DMS153 treated with DMSO at 0.1 percent for 48 hours (cell line): ENCODE measurements at regions not wholly inside any gene's neighbourhood (a gene's known extent, or its start where the extent isn't known, plus 50 kb on each side); places are given as distances from the start of the nearest gene placed in this dataset.
"Not testable (repeated sequence)": the region's sequence is repeated elsewhere in the genome, so short reads cannot be mapped to it uniquely, and the experiment has no call there.

Source experiments
- DNase-seq: peaks from one replicate; lab custom pipeline; 2025; ENCODE audit not compliant: unreplicated experiment; lab: John Stamatoyannopoulos, UW

DNA sequence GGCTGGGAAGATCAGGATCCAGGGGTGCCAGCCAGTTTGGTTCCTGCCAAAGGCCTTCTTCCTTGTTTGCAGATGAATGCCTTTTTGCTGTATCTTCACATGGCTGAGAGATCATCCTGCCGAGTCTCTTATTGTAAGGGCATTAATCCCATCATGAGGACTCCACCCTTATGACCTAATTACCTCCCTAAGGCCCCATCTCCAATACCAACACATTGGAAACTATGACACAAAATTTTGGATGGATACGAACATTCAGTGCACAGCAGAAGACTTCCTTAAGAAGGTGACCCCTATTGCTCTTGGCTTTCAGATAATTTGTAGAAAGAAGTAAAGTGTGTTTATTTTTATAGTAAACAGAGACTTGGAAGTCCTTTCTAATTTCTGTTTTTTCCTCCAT is 1164.7 kb upstream of the CDH8 start:
- DNase-seq: no peak

DNA sequence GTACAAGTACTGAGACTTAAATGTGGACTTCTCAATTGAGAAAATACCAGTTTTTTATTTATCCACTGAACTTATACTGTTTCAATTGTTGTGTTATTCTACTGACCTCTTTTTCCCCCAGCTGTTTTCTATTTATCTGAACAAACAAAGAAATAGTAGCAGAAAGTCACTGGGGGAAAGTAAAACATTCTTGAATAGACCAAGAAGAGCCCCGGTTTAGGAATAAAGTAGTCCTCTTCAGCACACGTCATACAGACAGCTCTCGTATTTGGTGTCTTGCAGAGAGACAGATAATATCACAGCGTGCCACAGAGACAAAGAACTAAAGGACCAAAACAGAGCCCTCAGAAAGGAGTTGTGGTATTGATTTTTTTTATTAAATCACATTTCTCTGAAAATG is 1159.1 kb upstream of the CDH8 start:
- DNase-seq: no peak

DNA sequence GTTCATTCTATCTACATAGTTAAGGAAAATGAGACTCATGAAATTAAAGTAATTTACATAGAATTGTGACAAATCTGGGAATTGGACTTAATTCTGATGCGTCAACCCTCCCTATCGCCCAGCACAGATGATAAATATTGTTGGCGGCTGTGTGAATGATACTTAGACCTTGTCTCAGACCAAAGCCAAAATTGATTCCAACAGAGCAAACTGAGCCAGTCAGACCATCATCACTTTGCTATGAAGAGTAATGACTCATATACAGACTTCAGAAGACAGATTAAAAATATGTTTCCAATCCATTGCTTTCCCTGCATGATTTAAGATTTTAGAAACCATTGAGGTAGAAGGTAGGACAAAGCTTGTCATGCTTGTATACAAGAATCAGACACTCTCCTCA is 1156.7 kb upstream of the CDH8 start:
- no peak for DNase-seq

- DNase-seq: no peak
These were observed 1152.0 kb upstream of the CDH8 start for GRCh38 chr16:63188086-63188771.

DNA sequence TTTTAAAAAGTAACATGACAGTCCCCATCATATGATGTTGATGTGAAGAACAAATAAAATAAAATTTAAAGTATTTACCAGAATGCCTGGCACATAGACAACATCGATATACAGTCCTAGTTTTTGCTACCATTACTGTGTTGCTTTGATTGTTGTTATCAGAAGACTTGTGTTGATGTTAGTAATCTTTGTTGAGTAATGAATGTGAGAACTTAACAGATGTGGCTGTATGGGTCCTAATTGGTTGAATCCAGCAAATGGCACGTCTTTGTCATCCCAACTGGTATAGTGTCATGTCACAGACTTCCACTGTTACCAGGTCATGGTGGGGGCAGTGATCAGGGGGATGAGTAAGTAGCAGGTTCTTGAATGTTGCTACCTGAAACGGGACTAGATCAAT is 1151.4 kb upstream of the CDH8 start:
- DNase-seq: no peak

GRCh38 chr16:63185235-63185780 is 1149.1 kb upstream of the CDH8 start:
- DNase-seq: no peak

DNA sequence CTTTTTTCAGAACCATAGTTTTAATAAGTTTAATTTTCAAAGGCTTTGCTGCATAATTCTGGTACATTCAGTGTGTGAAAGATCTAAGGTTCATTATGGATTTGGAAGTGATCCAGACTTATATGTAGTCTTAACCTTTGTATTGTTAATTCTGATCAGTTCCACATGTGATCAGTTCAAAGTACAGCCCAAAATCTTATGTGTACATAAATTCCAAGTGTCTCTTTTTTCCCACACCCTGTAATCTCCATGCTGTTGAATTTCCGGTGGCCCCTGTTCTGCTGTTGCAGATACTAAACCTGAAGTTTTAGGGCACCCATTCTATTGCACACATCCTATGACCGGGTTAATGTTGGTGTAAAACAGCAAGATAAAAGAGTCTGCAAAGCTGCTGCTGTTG is 1147.5 kb upstream of the CDH8 start:
- DNase-seq: no peak

DNA sequence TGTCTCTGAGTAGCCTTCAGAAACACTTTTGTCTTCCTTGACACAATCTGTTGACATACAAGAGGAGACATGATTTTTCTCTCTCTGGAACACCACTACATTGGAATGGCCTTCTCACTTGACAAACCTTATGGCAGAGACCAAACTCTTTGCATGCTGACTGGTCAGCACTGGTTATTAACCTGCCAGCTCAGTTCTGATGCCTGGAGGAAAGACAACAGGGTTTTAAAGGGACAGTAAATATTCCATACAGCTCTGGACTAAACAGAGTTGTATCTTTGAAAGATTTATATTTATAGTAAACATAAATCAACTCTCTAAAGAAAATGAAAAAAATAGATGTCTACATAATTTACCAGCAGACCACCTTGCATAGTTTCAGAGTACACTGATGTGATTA is 1139.1 kb upstream of the CDH8 start:
- DNase-seq: no peak

GRCh38 chr16:63174801-63175200 is 1138.6 kb upstream of the CDH8 start:
- no peak for DNase-seq

DNA sequence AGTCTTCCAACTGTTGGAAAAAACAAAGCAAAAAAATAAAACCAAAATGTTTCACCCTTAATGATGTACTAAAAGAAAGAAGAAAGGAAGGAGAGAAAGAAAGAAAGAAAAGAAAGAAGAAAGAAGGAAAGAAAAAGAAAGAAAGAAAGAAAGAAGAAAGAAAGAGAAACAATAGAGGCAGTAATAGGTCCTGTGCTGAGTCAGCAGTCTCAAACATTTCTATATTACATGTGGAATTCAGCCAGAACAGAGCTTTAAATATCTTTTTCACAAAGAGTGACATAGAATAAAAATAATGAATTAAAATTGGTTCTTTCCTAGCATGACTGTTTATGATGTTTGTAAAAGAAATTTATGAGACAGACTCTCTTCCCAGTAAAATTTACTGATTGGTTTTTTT is 1135.3 kb upstream of the CDH8 start:
- DNase-seq: no peak

GRCh38 chr16:63169100-63169499 is 1132.9 kb upstream of the CDH8 start:
- DNase-seq: no peak

DNA sequence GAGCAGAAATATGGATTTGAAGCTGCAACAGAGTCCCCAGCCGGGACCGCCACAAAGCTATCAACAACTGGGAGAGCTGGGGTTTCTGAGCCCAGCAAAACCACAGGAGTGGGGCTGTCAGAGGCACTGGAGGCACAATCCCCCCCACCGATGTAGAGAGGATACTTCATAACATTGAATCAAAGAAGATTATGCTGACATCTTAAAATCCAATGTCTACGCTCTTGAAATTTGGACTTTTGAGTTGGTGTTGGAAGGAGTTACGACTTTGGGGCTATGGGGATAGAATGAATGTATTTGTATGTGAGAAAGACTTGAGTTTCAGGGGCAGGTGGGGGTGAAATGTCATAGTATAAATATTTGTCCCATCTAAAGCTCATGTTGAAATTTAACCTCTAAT is 1121.6 kb upstream of the CDH8 start:
- no peak for DNase-seq

- no peak for DNase-seq
These were observed 1110.0 kb upstream of the CDH8 start for GRCh38 chr16:63146251-63146650.

DNA sequence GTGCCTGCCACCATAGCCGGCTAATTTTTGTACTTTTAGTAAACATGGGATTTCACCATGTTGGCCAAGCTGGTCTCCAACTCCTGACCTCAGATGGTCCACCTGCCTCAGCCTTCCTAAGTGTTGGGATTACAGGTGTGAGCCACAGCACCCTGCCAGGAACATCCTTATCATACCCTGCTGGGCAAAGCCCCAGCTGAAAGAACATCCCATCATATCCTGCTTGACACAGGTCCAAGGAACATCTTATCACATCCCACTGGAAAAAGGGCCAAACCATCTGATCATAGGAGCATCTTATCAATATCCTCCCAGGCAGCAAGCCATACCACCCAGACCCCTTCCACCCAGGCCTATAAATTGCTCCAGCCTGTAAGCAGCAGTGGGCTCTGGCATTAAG is 1109.2 kb upstream of the CDH8 start:
- DNase-seq: no peak

DNA sequence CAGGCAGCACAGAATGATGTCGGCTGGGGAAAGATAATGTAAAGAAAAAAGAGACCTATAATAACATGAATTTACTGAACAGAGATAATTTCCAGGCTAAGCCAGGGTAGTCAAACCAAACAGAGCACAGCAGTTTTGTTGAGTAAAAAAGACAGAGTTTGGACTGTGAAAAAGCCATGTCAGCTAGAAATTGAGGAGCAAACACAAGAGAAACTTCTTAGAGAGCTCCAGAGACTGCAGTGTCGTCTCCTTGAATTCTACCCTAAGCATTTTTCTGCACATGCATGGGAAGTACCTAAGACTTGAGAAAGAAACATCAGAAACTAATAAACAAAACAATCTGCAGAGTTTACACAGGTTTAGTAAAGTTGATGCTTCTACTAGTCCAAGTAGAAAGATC is 1098.8 kb upstream of the CDH8 start:
- DNase-seq: no peak

DNA sequence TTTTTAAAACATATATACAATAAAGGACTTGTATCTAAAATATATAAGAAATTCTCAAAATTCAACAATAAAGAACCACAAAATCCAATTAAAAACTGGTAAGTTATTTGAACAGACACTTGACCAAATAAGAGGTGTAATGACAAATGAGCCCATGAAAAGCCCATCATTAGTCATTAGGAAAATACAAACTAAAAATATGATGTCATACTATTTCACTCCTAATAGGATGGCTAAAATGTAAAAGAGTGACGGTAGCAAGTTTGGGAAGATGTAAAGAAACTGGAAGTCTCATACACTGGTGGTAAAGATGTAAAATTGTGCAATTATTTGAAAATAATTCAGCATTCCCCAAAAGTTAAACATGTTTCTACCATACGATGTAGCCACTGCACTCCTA is 1095.3 kb upstream of the CDH8 start:
- DNase-seq: no peak

GRCh38 chr16:63130942-63131341 is 1094.7 kb upstream of the CDH8 start:
- no peak for DNase-seq

DNA sequence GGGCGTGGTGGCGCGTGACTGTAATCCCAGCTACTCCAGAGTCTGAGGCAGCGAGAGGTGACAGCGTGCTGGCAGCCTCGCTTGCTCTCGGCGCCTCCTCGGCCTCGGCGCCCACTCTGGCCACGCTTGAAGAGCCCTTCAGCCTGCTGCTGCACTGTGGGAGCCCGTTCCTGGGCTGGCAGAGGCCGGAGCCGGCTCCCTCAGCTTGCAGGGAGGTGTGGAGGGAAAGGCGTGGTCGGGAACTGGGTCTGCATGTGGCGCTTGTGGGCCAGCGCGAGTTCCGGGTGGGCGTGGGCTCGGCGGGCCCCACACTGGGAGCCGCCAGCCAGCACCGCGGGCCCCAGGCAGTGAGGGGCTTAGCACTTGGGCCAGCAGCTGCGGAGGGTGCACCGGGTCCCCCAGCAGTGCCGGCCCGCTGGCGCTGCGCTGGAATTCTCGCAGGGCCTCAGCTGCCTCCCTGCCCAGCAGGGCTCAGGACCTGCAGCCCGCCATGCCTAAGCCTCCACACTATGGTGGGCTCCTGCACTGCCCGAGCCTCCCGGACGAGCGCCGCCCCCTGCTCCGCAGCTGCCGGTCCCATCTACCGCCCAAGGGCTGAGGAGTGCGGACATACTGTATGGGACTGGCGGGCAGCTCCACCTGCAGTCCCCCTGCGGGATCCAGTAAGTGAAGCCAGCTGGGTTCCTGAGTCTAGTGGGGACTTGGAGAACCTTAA is 1093.3 kb upstream of the CDH8 start:
- DNase-seq: no peak

DNA sequence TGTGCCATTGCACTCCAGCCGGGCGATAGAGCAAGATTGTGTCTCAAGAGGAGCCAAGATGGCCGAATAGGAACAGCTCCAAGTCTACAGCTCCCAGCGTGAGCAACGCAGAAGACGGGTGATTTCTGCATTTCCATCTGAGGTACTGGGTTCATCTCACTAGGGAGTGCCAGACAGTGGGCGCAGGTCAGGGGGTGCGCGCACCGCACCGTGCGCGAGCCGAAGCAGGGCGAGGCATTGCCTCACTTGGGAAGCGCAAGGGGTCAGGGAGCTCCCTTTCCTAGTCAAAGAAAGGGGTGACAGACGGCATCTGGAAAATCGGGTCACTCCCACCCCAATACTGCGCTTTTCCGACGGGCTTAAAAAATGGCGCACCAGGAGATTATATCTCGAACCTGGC is 1083.7 kb upstream of the CDH8 start:
- not testable (repeated sequence) for DNase-seq

DNA sequence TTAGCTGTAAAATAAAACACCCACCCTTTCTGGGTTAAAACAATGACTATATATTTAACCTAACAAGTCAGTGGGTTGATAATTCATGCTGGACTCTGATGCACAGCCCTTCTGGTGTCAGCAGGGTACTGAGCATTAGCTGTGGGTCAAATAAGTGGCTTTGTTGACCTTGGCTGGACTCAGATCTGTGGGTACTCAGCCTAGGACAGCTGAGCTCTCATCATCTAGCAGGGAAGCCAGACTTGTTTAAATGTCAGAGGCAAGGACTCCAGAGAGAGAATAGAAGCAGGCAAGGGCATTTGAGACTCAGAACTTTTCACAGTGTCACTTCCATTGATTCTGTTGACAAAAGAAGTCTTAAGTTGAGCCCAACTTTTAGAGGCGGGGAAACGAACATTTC is 1063.8 kb upstream of the CDH8 start:
- DNase-seq: no peak

DNA sequence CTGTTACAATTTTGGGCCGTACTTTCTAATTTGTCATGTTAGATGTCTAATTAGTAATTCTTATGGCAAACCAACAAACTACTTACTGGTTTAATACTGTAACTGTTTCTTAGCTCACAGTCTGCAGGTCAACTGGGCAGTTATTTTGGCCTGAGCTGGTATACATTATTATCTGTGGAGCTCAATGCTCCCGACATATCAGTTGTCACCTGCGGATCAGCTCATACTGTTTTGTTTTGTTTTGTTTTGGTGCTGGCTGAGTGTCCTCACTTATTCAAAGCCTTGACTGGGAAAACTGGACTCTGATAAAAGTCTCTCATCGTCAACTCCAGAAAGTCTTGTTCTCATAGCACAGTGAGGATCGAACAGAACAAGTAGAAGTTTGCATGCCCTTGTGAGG is 1060.6 kb upstream of the CDH8 start:
- DNase-seq: no peak

- no peak for DNase-seq
These were observed 1056.5 kb upstream of the CDH8 start for GRCh38 chr16:63092736-63093135.

- DNase-seq: no peak
These were observed 1045.9 kb upstream of the CDH8 start for GRCh38 chr16:63082101-63082500.
